WERI-Rb-1 (cell line): ENCODE measurements at regions not wholly inside any gene's neighbourhood (a gene's known extent, or its start where the extent isn't known, plus 50 kb on each side); places are given as distances from the start of the nearest gene placed in this dataset.

ENCODE experiments used
- DNase-seq: peaks from one replicate; pipeline ENCODE4 v3.0.0-alpha.2; 2020
- H3K27ac ChIP-seq: fragments of 250-450 bp; sonication (Bioruptor Pico); 2 replicates; pipeline ENCODE4 v1.5.1; 2020; ENCODE audit warnings: mild to moderate bottlenecking, moderate library complexity
- H3K27me3 ChIP-seq: fragments of 250-450 bp; sonication (Bioruptor Pico); 2 replicates; pipeline ENCODE4 v1.5.1; 2021; ENCODE audit warnings: mild to moderate bottlenecking, low read depth, moderate library complexity; ENCODE audit not compliant: insufficient read depth, severe bottlenecking
- H3K36me3 ChIP-seq: fragments of 250-450 bp; sonication (Bioruptor Pico); 2 replicates; pipeline ENCODE4 v1.5.1; 2020; ENCODE audit warnings: mild to moderate bottlenecking, moderate library complexity
- H3K4me3 ChIP-seq: 2 replicates; pipeline ENCODE4 v1.5.1; 2011; ENCODE audit warnings: low read depth, mild to moderate bottlenecking, control low read depth, low read length
- H3K9me3 ChIP-seq: fragments of 250-450 bp; sonication (Bioruptor Pico); 2 replicates; pipeline ENCODE4 v1.5.1; 2021; ENCODE audit warnings: mild to moderate bottlenecking, moderate library complexity; ENCODE audit not compliant: severe bottlenecking
- TF ChIP-seq, protein P1 (sequence below): IDR thresholded peaks from 2 replicates; pipeline ENCODE4 v1.5.1; 2011; ENCODE audit warnings: low read depth, mild to moderate bottlenecking, control low read depth, inconsistent platforms, low read length

DNA sequence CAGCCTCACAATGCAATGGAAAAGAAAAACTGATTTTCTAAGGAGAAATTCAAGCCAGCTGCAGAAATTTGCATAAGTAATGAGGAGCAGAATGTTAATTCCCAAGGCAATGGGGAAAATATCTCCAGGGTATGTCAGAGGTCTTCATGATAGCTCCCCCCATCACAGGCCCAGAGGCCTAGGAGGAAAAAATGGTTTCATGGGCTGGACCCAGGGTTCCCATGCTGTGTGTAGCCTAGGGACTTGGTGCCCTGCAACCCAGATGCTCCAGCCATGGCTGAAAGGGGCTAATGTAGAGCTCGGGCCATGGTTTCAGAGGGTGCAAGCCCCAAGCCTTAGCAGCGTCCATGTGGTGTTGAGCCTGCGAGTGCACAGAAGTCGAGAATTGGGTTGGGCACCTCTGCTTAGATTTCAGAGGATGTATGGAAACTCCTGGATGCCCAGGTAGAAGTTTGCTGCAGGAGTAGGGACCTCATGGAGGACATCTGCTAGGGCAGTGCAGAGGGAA lies 53.5 kb upstream of the TEX13C start:
- TF ChIP-seq, protein P1, sequence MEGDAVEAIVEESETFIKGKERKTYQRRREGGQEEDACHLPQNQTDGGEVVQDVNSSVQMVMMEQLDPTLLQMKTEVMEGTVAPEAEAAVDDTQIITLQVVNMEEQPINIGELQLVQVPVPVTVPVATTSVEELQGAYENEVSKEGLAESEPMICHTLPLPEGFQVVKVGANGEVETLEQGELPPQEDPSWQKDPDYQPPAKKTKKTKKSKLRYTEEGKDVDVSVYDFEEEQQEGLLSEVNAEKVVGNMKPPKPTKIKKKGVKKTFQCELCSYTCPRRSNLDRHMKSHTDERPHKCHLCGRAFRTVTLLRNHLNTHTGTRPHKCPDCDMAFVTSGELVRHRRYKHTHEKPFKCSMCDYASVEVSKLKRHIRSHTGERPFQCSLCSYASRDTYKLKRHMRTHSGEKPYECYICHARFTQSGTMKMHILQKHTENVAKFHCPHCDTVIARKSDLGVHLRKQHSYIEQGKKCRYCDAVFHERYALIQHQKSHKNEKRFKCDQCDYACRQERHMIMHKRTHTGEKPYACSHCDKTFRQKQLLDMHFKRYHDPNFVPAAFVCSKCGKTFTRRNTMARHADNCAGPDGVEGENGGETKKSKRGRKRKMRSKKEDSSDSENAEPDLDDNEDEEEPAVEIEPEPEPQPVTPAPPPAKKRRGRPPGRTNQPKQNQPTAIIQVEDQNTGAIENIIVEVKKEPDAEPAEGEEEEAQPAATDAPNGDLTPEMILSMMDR: no peak
- DNase-seq: no peak
- Histone ChIP-seq H3K4me3 (no peak overlapping the region), H3K27me3 (no peaks in the 10 kb centered on the region), H3K36me3 (no peaks in the 10 kb centered on the region), H3K27ac (no peak overlapping the region), H3K9me3 (no peaks in the 10 kb centered on the region)
